AG09319 (cell line): ENCODE measurements at regions not wholly inside any gene's neighbourhood (a gene's known extent, or its start where the extent isn't known, plus 50 kb on each side); places are given as distances from the start of the nearest gene placed in this dataset.

ENCODE experiments used
- DNase-seq: peaks from one replicate; pipeline ENCODE4 v3.0.0-alpha.2; 2010; ENCODE audit warnings: low read depth; ENCODE audit errors: extremely low read depth
- TF ChIP-seq, protein P1 (sequence below): IDR thresholded peaks from 2 replicates; pipeline ENCODE4 v1.5.1; 2011; ENCODE audit warnings: low read depth, mild to moderate bottlenecking, inconsistent platforms, low read length, moderate library complexity

- TF ChIP-seq, protein P1, sequence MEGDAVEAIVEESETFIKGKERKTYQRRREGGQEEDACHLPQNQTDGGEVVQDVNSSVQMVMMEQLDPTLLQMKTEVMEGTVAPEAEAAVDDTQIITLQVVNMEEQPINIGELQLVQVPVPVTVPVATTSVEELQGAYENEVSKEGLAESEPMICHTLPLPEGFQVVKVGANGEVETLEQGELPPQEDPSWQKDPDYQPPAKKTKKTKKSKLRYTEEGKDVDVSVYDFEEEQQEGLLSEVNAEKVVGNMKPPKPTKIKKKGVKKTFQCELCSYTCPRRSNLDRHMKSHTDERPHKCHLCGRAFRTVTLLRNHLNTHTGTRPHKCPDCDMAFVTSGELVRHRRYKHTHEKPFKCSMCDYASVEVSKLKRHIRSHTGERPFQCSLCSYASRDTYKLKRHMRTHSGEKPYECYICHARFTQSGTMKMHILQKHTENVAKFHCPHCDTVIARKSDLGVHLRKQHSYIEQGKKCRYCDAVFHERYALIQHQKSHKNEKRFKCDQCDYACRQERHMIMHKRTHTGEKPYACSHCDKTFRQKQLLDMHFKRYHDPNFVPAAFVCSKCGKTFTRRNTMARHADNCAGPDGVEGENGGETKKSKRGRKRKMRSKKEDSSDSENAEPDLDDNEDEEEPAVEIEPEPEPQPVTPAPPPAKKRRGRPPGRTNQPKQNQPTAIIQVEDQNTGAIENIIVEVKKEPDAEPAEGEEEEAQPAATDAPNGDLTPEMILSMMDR, result no peak
- no peak for DNase-seq
These were observed 607.5 kb downstream of the SLC6A15 start for GRCh38 chr12:84305144-84305543.

DNA sequence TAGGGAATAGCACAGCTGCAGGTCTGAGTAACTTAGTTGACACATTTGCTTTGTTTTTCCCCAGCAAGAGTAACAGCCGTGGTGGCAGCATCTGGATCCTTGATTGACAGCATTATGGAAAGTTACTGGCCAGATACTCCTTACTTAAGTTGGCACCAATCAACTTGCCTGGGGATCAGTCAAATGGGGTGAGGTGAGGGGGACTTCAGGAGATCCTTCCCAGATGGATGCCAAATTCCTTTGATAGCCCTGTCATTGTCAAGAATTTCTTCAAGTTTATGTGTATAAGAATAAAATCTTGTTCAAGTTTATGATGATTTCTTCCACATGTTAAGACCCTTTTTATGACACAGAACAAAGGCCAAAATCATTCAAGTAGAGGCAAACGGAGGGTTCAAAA lies 618.4 kb downstream of the SLC6A15 start:
- TF ChIP-seq, protein P1, result no peak
- DNase-seq, result no peak

DNA sequence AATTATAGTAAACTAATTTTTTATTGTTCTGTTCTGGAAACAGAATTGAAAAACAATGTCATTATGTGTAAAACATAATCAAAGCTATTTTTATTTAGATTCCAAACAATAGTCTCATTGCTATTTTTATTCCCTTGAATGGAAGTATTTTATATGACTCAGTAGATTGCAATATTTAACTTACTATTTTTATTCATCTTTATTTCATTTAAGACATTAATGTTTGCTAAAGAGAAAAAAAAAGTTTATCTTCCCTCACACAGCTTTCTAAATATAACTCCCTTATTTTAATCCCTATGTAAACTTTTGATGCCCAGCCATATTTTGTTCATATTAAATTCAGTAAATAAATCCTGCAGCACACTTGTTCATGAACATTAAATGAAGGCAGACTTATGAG lies 622.4 kb downstream of the SLC6A15 start:
- TF ChIP-seq, protein P1, result no peak
- no peak for DNase-seq

GRCh38 chr12:84277986-84278385 lies 634.6 kb downstream of the SLC6A15 start:
- no peak for DNase-seq
- TF ChIP-seq, protein P1, result no peak

DNA sequence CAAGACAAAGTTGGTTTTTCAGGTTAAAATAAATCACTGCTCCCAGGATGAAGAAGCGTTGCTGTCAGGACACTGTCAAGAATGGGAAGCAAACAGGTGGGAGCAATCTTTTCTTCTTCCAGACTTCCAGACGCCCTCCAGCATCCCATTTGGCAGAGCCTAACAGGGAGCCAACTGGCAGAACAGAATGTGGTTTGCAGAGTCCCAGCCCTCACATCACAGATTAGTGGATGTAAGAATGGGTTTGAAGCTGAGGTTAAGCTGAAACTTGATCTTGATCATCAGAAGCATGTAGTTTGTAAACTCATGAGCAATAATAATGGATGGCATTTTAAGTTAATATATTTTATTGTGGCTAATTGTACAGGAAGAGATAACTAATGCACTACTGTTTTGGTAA lies 636.4 kb downstream of the SLC6A15 start:
- TF ChIP-seq, protein P1, result no peak

DNA sequence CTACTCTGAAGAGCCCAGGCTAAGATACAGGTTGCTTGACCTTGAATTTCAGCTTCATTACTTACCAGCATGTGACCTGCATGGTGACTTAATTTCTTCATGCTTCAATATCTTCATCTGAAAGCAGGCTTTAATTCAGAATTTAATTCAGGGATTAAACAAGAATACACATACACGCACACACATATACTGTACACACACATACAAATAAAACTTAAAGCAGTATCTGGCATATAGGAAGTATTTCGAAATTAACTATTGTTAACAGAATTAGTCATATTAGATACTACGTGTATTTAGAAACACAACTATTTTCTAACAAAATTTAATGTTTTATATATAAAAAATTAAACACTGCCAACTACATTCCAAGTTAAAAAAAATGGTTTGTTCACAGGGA lies 640.3 kb downstream of the SLC6A15 start:
- no peak for DNase-seq
- TF ChIP-seq, protein P1, result no peak

More for the DNA sequence above, 636.4 kb downstream of the SLC6A15 start:
- DNase-seq, result no peak

DNA sequence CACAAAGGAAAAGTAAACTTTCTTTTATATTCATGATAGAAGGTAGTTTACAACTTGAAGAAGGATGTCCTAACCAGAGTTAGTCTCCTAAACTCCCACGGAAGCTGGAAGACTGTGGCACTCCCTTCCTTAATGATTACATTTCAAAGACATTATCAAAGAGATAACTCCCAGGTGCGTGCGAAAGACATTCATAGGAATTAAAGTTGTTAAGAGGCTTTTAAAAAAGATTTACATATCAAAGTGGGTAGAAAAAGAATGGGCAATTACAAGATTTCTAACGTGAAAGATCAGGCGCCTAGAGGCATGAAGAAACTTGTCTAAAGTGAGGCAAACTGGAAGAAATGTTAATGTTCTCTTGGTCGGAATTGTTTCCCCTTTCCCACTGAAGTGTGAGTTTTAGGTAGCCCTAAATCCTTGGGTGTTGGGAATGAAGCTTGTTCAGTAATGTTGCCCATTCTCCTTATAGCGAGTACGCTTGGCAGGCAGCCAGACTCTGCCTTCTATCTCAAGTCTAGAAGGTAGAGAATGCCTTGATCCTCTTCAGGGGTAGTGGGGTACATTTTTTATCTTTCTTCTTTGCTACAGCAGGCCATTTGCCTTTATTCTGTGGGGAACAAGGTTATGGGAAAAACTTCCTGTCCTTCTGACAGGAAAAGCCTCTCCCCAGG lies 642.0 kb downstream of the SLC6A15 start:
- TF ChIP-seq, protein P1, result no peak
- no peak for DNase-seq
